ENCODE measurements at regions not wholly inside any gene's neighbourhood (a gene's known extent, or its start where the extent isn't known, plus 50 kb on each side); places are given as distances from the start of the nearest gene placed in this dataset.

DNA sequence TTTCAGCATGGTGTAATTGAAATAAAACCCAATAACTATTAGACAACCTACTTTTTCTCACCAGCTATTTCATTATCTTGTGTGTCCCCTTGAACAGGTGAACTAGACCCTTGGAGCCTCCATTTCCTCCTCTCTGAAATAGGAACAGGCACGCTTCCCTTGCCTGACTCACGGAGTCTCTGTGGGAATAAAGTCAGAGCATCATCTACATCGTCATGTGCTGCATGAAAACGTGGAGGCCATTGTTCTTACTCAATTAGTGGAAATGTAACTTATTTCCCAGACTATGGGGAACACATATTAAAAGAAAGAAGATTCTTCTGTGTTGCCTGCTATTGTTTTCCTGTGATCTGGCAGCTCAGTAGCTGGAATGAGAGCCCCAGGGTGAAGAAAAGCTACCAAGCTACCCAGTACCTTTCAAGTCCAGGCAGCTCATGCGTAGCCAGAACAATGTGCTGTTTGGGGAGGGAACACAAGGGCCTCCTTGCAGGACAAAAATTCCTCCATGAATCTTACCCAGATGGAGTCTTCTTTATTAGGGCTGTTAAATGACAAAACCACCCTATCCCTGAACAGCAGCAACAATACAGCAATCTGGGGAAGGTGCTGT is 59.8 kb downstream of the SOX11 start:
- Histone ChIP-seq H3K27ac (ENCODE audit: low read length) (no peak overlapping the region), H3K27me3 (ENCODE audit: control insufficient read depth, insufficient read depth, low read length) (no peaks in the 10 kb centered on the region), H3K9me3 (ENCODE audit: control insufficient read depth, insufficient read depth, low read depth, low read length) (no peaks in the 10 kb centered on the region), H3K4me1 (ENCODE audit: control insufficient read depth, insufficient read depth, low read length) (no peaks in the 10 kb centered on the region), H3K4me3 (ENCODE audit: low read depth in 2 of 2, low read length in 2 of 2) (no peak overlapping the region), H3K36me3 (ENCODE audit: control insufficient read depth, insufficient read depth, low read length) (no peaks in the 10 kb centered on the region)
- CTCF ChIA-PET: no interaction called here
- TF ChIP-seq, protein P1, sequence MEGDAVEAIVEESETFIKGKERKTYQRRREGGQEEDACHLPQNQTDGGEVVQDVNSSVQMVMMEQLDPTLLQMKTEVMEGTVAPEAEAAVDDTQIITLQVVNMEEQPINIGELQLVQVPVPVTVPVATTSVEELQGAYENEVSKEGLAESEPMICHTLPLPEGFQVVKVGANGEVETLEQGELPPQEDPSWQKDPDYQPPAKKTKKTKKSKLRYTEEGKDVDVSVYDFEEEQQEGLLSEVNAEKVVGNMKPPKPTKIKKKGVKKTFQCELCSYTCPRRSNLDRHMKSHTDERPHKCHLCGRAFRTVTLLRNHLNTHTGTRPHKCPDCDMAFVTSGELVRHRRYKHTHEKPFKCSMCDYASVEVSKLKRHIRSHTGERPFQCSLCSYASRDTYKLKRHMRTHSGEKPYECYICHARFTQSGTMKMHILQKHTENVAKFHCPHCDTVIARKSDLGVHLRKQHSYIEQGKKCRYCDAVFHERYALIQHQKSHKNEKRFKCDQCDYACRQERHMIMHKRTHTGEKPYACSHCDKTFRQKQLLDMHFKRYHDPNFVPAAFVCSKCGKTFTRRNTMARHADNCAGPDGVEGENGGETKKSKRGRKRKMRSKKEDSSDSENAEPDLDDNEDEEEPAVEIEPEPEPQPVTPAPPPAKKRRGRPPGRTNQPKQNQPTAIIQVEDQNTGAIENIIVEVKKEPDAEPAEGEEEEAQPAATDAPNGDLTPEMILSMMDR (IDR thresholded peaks at IDR 0.05): no peak
- TF ChIP-seq TCF7L2 (IDR thresholded peaks at IDR 0.05; ENCODE audit: low read depth, low read length) (no peak), SIN3A (IDR thresholded peaks at IDR 0.05; ENCODE audit: borderline replicate concordance, insufficient read depth, low read depth, low read length) (no peak), POLR2AphosphoS5 (IDR thresholded peaks at IDR 0.05; ENCODE audit: low read depth, low read length) (no peak)
- TF ChIP-seq, protein P2, sequence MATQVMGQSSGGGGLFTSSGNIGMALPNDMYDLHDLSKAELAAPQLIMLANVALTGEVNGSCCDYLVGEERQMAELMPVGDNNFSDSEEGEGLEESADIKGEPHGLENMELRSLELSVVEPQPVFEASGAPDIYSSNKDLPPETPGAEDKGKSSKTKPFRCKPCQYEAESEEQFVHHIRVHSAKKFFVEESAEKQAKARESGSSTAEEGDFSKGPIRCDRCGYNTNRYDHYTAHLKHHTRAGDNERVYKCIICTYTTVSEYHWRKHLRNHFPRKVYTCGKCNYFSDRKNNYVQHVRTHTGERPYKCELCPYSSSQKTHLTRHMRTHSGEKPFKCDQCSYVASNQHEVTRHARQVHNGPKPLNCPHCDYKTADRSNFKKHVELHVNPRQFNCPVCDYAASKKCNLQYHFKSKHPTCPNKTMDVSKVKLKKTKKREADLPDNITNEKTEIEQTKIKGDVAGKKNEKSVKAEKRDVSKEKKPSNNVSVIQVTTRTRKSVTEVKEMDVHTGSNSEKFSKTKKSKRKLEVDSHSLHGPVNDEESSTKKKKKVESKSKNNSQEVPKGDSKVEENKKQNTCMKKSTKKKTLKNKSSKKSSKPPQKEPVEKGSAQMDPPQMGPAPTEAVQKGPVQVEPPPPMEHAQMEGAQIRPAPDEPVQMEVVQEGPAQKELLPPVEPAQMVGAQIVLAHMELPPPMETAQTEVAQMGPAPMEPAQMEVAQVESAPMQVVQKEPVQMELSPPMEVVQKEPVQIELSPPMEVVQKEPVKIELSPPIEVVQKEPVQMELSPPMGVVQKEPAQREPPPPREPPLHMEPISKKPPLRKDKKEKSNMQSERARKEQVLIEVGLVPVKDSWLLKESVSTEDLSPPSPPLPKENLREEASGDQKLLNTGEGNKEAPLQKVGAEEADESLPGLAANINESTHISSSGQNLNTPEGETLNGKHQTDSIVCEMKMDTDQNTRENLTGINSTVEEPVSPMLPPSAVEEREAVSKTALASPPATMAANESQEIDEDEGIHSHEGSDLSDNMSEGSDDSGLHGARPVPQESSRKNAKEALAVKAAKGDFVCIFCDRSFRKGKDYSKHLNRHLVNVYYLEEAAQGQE (IDR thresholded peaks at IDR 0.05; ENCODE audit: insufficient read depth in 1 of 2, low read depth in 2 of 2, low read length in 1 of 2): no peak
- ATAC-seq (no peak), DNase-seq (ENCODE audit: low read depth, low spot score) (no peak)
- no TSS peak for BruUV-seq (replicated peaks)
- in situ Hi-C loops (cut with HindIII; ENCODE audit: low pct_unique_long_range_greater_than_20kb, low sequenced_read_pairs): no loop called here
- POLR2A ChIA-PET: no interaction called here
- intact Hi-C loops (cut with micrococcal nuclease; ENCODE audit: unreplicated experiment): no loop called here

DNA sequence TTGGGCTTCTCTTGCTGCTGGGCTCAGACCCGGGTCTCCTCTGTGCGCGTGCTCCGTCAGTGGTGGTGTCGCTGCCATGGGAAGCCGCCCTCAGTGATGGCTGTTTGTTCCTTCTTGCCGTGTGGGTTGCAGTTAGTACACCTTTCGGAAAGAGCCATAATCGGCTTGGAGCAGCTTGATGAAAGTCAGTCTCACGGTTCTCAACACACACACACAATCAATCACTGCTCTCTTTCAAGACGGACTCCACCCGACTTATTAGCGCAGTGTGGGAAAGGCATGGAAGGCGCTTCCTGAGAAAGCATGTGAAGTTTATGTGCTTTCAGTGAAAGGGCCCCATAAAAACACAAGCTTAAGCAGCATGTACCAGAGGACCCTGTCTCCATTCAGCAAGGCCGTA is 64.1 kb downstream of the SOX11 start:
- in situ Hi-C loops (cut with HindIII; ENCODE audit: low pct_unique_long_range_greater_than_20kb, low sequenced_read_pairs): no loop called here
- CTCF ChIA-PET: no interaction called here

More for the DNA sequence above, 64.1 kb downstream of the SOX11 start:
- POLR2A ChIA-PET: no interaction called here
- no peaks in the 10 kb centered on the region for H3K27me3 ChIP-seq (ENCODE audit: control insufficient read depth, insufficient read depth, low read length)
- H3K36me3 ChIP-seq (ENCODE audit: control insufficient read depth, insufficient read depth, low read length): no peaks in the 10 kb centered on the region
- H3K4me3 ChIP-seq (ENCODE audit: low read depth in 2 of 2, low read length in 2 of 2): no peak overlapping the region
- no TSS peak for BruUV-seq (replicated peaks)
- H3K4me1 ChIP-seq (ENCODE audit: control insufficient read depth, insufficient read depth, low read length): no peaks in the 10 kb centered on the region
- H3K27ac ChIP-seq (ENCODE audit: low read length): no peak overlapping the region
- no peak for DNase-seq (ENCODE audit: low read depth, low spot score)
- ATAC-seq: no peak
- intact Hi-C loops (cut with micrococcal nuclease; ENCODE audit: unreplicated experiment): no loop called here
- TF ChIP-seq, protein P1 (IDR thresholded peaks at IDR 0.05): no peak
- no peak for TF ChIP-seq SIN3A (IDR thresholded peaks at IDR 0.05; ENCODE audit: borderline replicate concordance, insufficient read depth, low read depth, low read length)
- H3K9me3 ChIP-seq (ENCODE audit: control insufficient read depth, insufficient read depth, low read depth, low read length): no peaks in the 10 kb centered on the region
